ENCODE measurements at regions not wholly inside any gene's neighbourhood (a gene's known extent, or its start where the extent isn't known, plus 50 kb on each side); places are given as distances from the start of the nearest gene placed in this dataset.

- TF ChIP-seq CTCF (IDR thresholded peaks at IDR 0.05), result no peak
- TF ChIP-seq ZFX (IDR thresholded peaks at IDR 0.05; ENCODE audit: borderline replicate concordance), result no peak
These were observed 184.7 kb downstream of the C9orf50 start for GRCh38 chr9:129435988-129436717.

Measured in 22Rv1 (cell line).